ENCODE measurements at regions not wholly inside any gene's neighbourhood (a gene's known extent, or its start where the extent isn't known, plus 50 kb on each side); places are given as distances from the start of the nearest gene placed in this dataset.

DNA sequence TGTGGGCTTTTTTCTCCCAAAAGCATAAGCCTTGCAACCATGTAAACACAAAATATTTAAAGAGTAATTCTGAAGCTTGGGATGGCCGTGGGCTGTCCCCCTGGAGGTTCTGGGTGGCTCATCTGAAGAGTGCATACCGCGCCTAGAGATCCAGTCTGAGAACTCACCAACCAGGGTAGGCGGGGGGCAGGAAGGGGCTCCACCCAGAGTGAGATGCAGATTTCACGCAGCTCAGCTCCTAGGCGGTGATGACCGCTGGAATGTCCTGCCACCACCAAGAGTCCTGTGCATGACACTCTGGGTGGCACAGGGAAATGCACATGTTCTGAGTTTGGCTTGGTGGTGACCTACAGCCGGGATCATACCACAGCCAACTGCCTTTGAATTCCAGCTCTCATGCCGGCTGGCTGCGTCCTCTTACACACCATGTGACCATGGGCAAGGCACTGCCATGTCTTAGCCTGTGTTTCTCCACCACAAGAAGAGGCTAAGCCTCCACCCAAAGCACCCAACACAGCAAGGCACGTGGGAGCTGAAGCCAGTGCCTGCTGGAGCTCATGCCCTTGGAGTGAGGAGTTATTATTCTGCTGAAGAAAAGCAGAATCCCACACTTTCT, 125.1 kb upstream of the IQSEC1 start:
- Histone ChIP-seq H3K36me3 (ENCODE audit: control insufficient read depth, insufficient read depth, low read length) (no peaks in the 10 kb centered on the region), H3K4me1 (ENCODE audit: control insufficient read depth, insufficient read depth, low read length, poor library complexity, severe bottlenecking) (no peaks in the 10 kb centered on the region), H3K4me3 (ENCODE audit: low read depth, low read length) (no peak overlapping the region), H3K27me3 (ENCODE audit: control insufficient read depth, insufficient read depth, low read length) (peaks cover 3% of the 10 kb centered on the region), H3K9me3 (ENCODE audit: control insufficient read depth in 2 of 2, low read length in 2 of 2) (no peaks in the 10 kb centered on the region), H3K27ac (ENCODE audit: insufficient read depth, low read length, poor library complexity, severe bottlenecking) (no peak overlapping the region)
- peaks cover 11% of the 10 kb centered on the region for H3K27me3 Mint-ChIP-seq
- H3K9me3 Mint-ChIP-seq: peaks cover 0 to 4% (median 0%) of the 10 kb centered on the region in 7 donors
- peaks cover 0 to 8% (median 0%) of the 10 kb centered on the region in 4 donors for H3K4me1 Mint-ChIP-seq
- ATAC-seq (ENCODE audit: low read depth in 2 of 2) (no peak), DNase-seq (no peak)
- H3K27ac Mint-ChIP-seq: no peak overlapping the region
- H3K4me3 Mint-ChIP-seq: no peak overlapping the region
- no peaks in the 10 kb centered on the region for H3K36me3 Mint-ChIP-seq

DNA sequence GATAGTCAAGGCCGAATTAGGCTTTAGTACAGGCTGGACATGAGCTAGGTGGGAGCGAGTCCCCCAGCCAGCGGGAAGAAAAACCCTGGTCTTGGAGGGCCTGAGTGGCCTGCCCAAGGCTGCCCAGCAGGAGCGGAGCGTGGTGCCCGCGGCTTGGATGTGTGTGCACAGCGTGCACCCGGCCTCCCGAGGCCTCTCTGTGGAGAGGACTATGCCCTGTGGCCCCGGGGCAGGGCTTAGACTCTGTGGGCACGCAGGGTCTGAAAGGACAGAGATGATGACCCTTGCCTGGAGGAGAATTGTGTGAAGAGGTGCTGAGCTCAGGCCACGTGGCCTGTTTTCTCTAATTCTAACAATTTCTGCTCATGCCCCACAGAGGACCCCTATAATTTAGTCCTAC, 124.6 kb upstream of the IQSEC1 start:
- Mint-ChIP-seq H3K27ac (no peak overlapping the region), H3K27me3 (peaks cover 7% of the 10 kb centered on the region), H3K4me3 (no peak overlapping the region), H3K9me3 (peaks cover 0 to 4% (median 0%) of the 10 kb centered on the region in 7 donors), H3K36me3 (no peaks in the 10 kb centered on the region), H3K4me1 (peaks cover 0 to 8% (median 0%) of the 10 kb centered on the region in 4 donors)
- Histone ChIP-seq H3K27ac (ENCODE audit: insufficient read depth, low read length, poor library complexity, severe bottlenecking) (no peak overlapping the region), H3K4me1 (ENCODE audit: control insufficient read depth, insufficient read depth, low read length, poor library complexity, severe bottlenecking) (no peaks in the 10 kb centered on the region), H3K4me3 (ENCODE audit: low read depth, low read length) (no peak overlapping the region), H3K36me3 (ENCODE audit: control insufficient read depth, insufficient read depth, low read length) (no peaks in the 10 kb centered on the region), H3K9me3 (ENCODE audit: control insufficient read depth in 2 of 2, low read length in 2 of 2) (no peaks in the 10 kb centered on the region), H3K27me3 (ENCODE audit: control insufficient read depth, insufficient read depth, low read length) (peaks cover 3% of the 10 kb centered on the region)
- no peak for ATAC-seq (ENCODE audit: low read depth in 2 of 2)
- no peak for DNase-seq

DNA sequence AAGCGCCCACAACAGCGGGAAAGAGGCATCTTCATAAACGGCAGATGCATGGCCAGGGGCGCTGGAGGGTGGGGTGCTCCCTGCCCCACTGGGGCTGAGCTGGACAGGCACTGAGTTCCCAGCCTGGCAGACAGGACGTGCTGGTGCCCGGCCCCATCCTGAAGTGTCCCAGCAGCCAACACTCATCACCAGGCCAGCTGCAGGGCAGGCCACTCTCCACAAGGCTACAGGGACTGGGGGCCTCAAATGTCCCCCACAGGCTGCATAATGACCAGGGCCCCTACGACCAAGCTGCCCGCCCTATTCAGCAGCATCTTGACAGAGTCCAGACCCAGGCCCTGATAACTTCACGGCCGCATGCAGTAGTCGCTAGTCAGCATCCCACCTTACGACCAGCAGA, 124.1 kb upstream of the IQSEC1 start:
- H3K36me3 ChIP-seq (ENCODE audit: control insufficient read depth, insufficient read depth, low read length): no peaks in the 10 kb centered on the region
- Mint-ChIP-seq H3K27me3 (peaks cover 7% of the 10 kb centered on the region), H3K36me3 (no peaks in the 10 kb centered on the region), H3K9me3 (peaks cover 0 to 4% (median 0%) of the 10 kb centered on the region in 7 donors), H3K27ac (no peak overlapping the region), H3K4me3 (no peak overlapping the region), H3K4me1 (peaks cover 0 to 8% (median 0%) of the 10 kb centered on the region in 4 donors)
- peaks cover 3% of the 10 kb centered on the region for H3K27me3 ChIP-seq (ENCODE audit: control insufficient read depth, insufficient read depth, low read length)
- H3K9me3 ChIP-seq (ENCODE audit: control insufficient read depth in 2 of 2, low read length in 2 of 2): no peaks in the 10 kb centered on the region
- ATAC-seq (ENCODE audit: low read depth in 2 of 2) (no peak), DNase-seq (no peak)
- H3K4me3 ChIP-seq (ENCODE audit: low read depth, low read length): no peak overlapping the region
- H3K27ac ChIP-seq (ENCODE audit: insufficient read depth, low read length, poor library complexity, severe bottlenecking): no peak overlapping the region
- H3K4me1 ChIP-seq (ENCODE audit: control insufficient read depth, insufficient read depth, low read length, poor library complexity, severe bottlenecking): no peaks in the 10 kb centered on the region

DNA sequence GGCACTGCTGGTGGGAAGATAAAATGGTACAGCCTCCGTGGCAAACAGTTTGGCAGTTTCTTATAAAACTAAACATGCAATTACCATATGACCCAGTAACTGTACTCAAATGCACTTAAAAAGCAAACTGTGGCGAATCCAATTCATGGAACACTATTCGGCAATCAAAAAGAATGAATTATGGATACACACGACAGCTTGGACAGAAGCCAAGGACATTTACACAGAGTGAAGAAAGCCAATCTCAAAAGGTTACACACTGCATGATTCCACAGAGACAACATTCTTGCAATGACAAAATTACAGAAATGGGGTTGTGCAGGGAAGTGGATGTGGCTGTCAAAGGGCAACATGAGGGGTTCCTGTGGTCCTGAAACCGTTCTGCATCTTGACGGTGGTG, 122.1 kb upstream of the IQSEC1 start:
- no peak overlapping the region for H3K27ac Mint-ChIP-seq
- H3K4me3 Mint-ChIP-seq: no peak overlapping the region
- peaks cover 7% of the 10 kb centered on the region for H3K27me3 Mint-ChIP-seq
- no peak for DNase-seq
- Histone ChIP-seq H3K36me3 (ENCODE audit: control insufficient read depth, insufficient read depth, low read length) (no peaks in the 10 kb centered on the region), H3K9me3 (ENCODE audit: control insufficient read depth in 2 of 2, low read length in 2 of 2) (no peaks in the 10 kb centered on the region), H3K4me3 (ENCODE audit: low read depth, low read length) (no peak overlapping the region), H3K27ac (ENCODE audit: insufficient read depth, low read length, poor library complexity, severe bottlenecking) (no peak overlapping the region), H3K27me3 (ENCODE audit: control insufficient read depth, insufficient read depth, low read length) (no peaks in the 10 kb centered on the region), H3K4me1 (ENCODE audit: control insufficient read depth, insufficient read depth, low read length, poor library complexity, severe bottlenecking) (no peaks in the 10 kb centered on the region)
- H3K36me3 Mint-ChIP-seq: no peaks in the 10 kb centered on the region
- H3K9me3 Mint-ChIP-seq: peaks cover 0 to 2% (median 0%) of the 10 kb centered on the region in 7 donors
- no peak for ATAC-seq (ENCODE audit: low read depth in 2 of 2)
- peaks cover 0 to 8% (median 0%) of the 10 kb centered on the region in 4 donors for H3K4me1 Mint-ChIP-seq

DNA sequence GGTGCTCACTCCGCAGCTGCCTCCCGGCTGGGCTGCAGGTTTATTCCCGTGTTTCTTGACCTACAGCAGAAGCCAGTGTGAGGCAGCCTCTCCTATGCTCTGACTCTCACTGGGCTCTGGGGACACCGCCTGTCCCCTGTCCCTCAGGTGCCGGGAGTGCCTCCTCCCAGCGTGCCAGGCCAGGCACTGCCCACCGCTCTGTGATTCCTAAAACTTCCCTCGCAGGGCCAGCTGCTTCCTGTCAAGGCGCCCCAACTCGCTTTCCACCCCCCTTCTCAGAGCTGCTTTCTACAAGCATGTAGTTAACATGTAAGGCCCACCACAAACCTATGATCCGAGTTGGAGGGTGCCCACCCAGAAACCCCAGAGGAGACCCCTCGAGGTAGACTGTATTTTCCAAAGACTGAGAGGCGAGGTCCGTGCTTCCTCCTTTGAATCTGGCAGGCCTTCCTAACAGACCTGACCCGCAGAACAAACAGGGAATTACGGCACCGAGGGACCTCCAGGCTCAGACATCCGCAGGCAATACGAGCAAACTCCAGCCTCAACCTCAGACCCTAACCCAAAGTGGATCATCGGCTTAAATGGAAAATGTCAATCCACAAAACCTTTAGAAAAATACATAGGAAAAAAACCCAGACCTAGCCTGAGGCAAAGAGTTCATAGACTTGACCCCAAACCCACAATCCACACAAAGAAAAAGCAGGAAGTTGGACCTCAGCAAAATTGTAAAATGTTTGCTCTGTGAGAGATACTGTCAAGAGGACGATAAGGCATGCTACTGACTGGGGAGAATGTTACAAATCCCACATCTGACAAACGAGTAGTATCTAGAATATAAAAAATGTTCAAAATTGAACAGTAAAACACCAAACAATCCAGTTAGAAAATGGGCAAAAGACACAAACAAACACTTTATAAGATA, 121.3 kb upstream of the IQSEC1 start:
- no peaks in the 10 kb centered on the region for H3K27me3 ChIP-seq (ENCODE audit: control insufficient read depth, insufficient read depth, low read length)
- H3K36me3 ChIP-seq (ENCODE audit: control insufficient read depth, insufficient read depth, low read length): no peaks in the 10 kb centered on the region
- Mint-ChIP-seq H3K36me3 (no peaks in the 10 kb centered on the region), H3K4me3 (no peak overlapping the region), H3K4me1 (peaks cover 0 to 4% (median 4%) of the 10 kb centered on the region in 4 donors), H3K27ac (no peak overlapping the region), H3K9me3 (peaks cover 0 to 1% (median 0%) of the 10 kb centered on the region in 7 donors), H3K27me3 (peaks cover 8% of the 10 kb centered on the region)
- H3K27ac ChIP-seq (ENCODE audit: insufficient read depth, low read length, poor library complexity, severe bottlenecking): no peak overlapping the region
- peaks cover 1% of the 10 kb centered on the region for H3K4me1 ChIP-seq (ENCODE audit: control insufficient read depth, insufficient read depth, low read length, poor library complexity, severe bottlenecking)
- no peaks in the 10 kb centered on the region for H3K9me3 ChIP-seq (ENCODE audit: control insufficient read depth in 2 of 2, low read length in 2 of 2)
- H3K4me3 ChIP-seq (ENCODE audit: low read depth, low read length): no peak overlapping the region
- no peak for DNase-seq
- no peak for ATAC-seq (ENCODE audit: low read depth in 2 of 2)

DNA sequence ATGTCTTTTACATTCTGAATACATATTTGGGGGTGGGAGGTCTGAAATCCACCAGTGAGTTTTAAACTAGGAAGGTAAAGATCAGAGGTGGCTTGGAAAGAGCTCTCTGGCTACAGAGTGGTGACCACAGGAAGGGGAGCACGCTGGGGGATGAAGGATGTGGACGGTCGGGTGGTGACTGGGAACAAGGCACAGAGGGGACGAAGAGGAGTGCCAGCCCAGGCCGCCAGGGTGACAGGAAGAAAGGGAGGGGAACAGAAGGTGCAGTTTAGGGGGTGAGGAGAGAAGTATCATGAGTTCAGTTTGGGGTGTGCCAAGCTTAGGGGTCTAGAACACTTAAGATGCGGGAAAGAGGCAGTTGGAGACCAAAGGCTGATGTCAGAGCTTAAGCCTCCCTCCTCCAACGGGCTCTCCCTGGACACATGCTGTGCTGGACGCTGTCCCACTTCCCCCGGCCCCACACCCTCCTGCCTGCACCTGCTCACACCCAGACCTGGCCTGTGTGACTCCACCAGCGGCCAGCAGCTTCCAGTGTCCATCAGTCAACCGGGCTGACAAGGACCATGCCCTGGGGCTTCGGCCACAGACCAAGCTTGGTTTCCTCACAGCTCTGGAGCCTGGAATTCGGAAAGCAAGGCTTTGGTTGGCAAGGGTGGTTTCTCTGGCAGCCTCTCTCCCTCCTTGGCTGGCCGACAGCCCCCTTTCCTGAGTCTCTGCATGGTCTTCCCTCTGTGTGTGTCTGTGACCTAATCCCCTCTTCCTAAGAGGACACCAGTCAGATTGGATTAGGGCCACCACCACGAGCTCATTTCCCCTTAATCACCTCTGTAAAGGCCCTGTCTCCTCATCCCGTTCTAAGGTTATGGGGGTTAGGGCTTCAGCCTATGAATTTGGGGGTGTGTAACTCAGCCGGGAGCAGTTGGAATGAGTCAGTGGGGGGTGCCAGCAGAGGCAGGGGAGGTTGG, 120.4 kb upstream of the IQSEC1 start:
- Histone ChIP-seq H3K4me3 (ENCODE audit: low read depth, low read length) (no peak overlapping the region), H3K27ac (ENCODE audit: insufficient read depth, low read length, poor library complexity, severe bottlenecking) (no peak overlapping the region), H3K9me3 (ENCODE audit: control insufficient read depth in 2 of 2, low read length in 2 of 2) (no peaks in the 10 kb centered on the region), H3K36me3 (ENCODE audit: control insufficient read depth, insufficient read depth, low read length) (no peaks in the 10 kb centered on the region), H3K4me1 (ENCODE audit: control insufficient read depth, insufficient read depth, low read length, poor library complexity, severe bottlenecking) (peaks cover 6% of the 10 kb centered on the region), H3K27me3 (ENCODE audit: control insufficient read depth, insufficient read depth, low read length) (no peaks in the 10 kb centered on the region)
- no peak for ATAC-seq (ENCODE audit: low read depth in 2 of 2)
- H3K4me3 Mint-ChIP-seq: no peak overlapping the region
- peaks cover 0 to 7% (median 5%) of the 10 kb centered on the region in 4 donors for H3K4me1 Mint-ChIP-seq
- DNase-seq: no peak
- no peaks in the 10 kb centered on the region for H3K36me3 Mint-ChIP-seq
- peaks cover 0 to 1% (median 0%) of the 10 kb centered on the region in 7 donors for H3K9me3 Mint-ChIP-seq
- peaks cover 12% of the 10 kb centered on the region for H3K27me3 Mint-ChIP-seq
- no peak overlapping the region for H3K27ac Mint-ChIP-seq

DNA sequence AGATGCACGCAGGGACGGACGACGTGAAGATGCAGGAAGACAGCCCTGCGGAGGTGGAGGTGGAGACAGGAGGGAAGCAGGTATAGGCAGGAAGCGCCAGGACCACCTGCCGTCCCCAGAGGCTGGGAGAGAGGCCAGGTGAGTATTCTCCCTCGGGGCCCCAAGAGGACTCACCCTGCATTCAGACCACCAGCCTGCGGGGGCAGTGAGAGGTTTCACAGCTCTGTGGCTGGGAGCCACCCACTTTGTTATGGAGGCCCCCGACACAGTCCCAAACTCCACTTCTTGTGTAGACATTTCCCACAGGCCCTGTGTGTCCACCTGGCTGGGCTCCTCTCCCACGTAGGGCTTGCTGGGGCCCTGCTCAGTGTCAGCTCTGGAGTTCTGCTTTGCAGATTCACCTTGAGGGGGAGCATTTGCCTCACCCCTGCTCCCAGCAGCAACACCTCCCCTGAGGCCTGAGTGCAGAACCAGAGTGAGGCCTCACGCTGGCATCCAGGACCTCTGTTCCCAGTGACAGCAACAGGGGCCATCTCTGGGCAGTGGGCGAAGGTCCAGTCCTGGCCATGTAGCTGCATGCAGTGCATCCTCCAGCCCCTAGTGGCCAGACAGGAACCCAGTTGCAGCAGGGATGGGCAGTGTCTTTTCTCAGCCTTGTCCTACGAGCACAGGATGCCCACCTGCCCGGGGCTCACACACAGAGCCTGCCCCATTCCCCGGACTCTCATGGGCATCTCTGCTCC, 119.4 kb upstream of the IQSEC1 start:
- no peaks in the 10 kb centered on the region for H3K36me3 Mint-ChIP-seq

More for the DNA sequence above, 119.4 kb upstream of the IQSEC1 start:
- Histone ChIP-seq H3K4me1 (ENCODE audit: control insufficient read depth, insufficient read depth, low read length, poor library complexity, severe bottlenecking) (peaks cover 6% of the 10 kb centered on the region), H3K27me3 (ENCODE audit: control insufficient read depth, insufficient read depth, low read length) (no peaks in the 10 kb centered on the region), H3K36me3 (ENCODE audit: control insufficient read depth, insufficient read depth, low read length) (no peaks in the 10 kb centered on the region), H3K27ac (ENCODE audit: insufficient read depth, low read length, poor library complexity, severe bottlenecking) (no peak overlapping the region), H3K4me3 (ENCODE audit: low read depth, low read length) (no peak overlapping the region), H3K9me3 (ENCODE audit: control insufficient read depth in 2 of 2, low read length in 2 of 2) (no peaks in the 10 kb centered on the region)
- Mint-ChIP-seq H3K27me3 (peaks cover 12% of the 10 kb centered on the region), H3K9me3 (peaks cover 0 to 7% (median 0%) of the 10 kb centered on the region in 7 donors), H3K4me3 (no peak overlapping the region), H3K27ac (no peak overlapping the region), H3K4me1 (peaks cover 0 to 7% (median 5%) of the 10 kb centered on the region in 4 donors)
- ATAC-seq (ENCODE audit: low read depth in 2 of 2): no peak
- no peak for DNase-seq
